ES-I3 (cell line): ENCODE measurements at regions not wholly inside any gene's neighbourhood (a gene's known extent, or its start where the extent isn't known, plus 50 kb on each side); places are given as distances from the start of the nearest gene placed in this dataset.

Experiments
- H3K36me3 ChIP-seq: 2 replicates; pipeline ENCODE4 v1.6.1; 2013; ENCODE audit warnings: mild to moderate bottlenecking, low read length, control low read depth, moderate library complexity; ENCODE audit not compliant: insufficient read depth
- H3K4me1 ChIP-seq: 2 replicates; pipeline ENCODE4 v1.6.1; 2013; ENCODE audit warnings: mild to moderate bottlenecking, control low read depth, low read length; ENCODE audit not compliant: insufficient read depth
- H3K9ac ChIP-seq: 2 replicates; pipeline ENCODE4 v1.6.1; 2013; ENCODE audit warnings: low read depth, mild to moderate bottlenecking, low read length, moderate library complexity
- H3K9me3 ChIP-seq: 2 replicates; pipeline ENCODE4 v1.6.1; 2013; ENCODE audit warnings: mild to moderate bottlenecking, low read length, moderate library complexity; ENCODE audit not compliant: control insufficient read depth, insufficient read depth

- no peaks in the 10 kb centered on the region for H3K36me3 ChIP-seq
- peaks cover 7% of the 10 kb centered on the region for H3K4me1 ChIP-seq
- H3K9ac ChIP-seq = no peak overlapping the region
- H3K9me3 ChIP-seq = no peaks in the 10 kb centered on the region
Measured at GRCh38 chr1:10908266-10908665, 104.2 kb upstream of the TARDBP start.

GRCh38 chr1:10909697-10910680 lies 102.5 kb upstream of the TARDBP start:
- peaks cover 7% of the 10 kb centered on the region; the same call in 1 of the 2 replicates for H3K4me1 ChIP-seq
- H3K9ac ChIP-seq = no peak overlapping the region
- H3K9me3 ChIP-seq = no peaks in the 10 kb centered on the region
- no peaks in the 10 kb centered on the region for H3K36me3 ChIP-seq

GRCh38 chr1:10910681-10911489 lies 101.6 kb upstream of the TARDBP start:
- Histone ChIP-seq H3K9ac (no peak overlapping the region), H3K36me3 (no peaks in the 10 kb centered on the region), H3K9me3 (no peaks in the 10 kb centered on the region), H3K4me1 (0 out of 2 replicates have a peak, but pooled peaks cover 7% of the 10 kb centered on the region)

GRCh38 chr1:10911490-10912166 lies 100.8 kb upstream of the TARDBP start:
- no peaks in the 10 kb centered on the region for H3K36me3 ChIP-seq
- H3K9ac ChIP-seq = no peak overlapping the region
- H3K4me1 ChIP-seq = 0 out of 2 replicates have a peak, but pooled peaks cover 7% of the 10 kb centered on the region

GRCh38 chr1:10912441-10912840 lies 100.0 kb upstream of the TARDBP start:
- H3K36me3 ChIP-seq = no peaks in the 10 kb centered on the region
- no peaks in the 10 kb centered on the region for H3K9me3 ChIP-seq
- H3K9ac ChIP-seq = no peak overlapping the region
- H3K4me1 ChIP-seq = 0 out of 2 replicates have a peak, but pooled peaks cover 7% of the 10 kb centered on the region

More at GRCh38 chr1:10911490-10912166, 100.8 kb upstream of the TARDBP start:
- H3K9me3 ChIP-seq = no peaks in the 10 kb centered on the region

- no peaks in the 10 kb centered on the region for H3K36me3 ChIP-seq
- no peaks in the 10 kb centered on the region for H3K9me3 ChIP-seq
- no peaks in the 10 kb centered on the region for H3K4me1 ChIP-seq
- no peak overlapping the region for H3K9ac ChIP-seq
Measured at GRCh38 chr1:10914056-10914455, 98.4 kb upstream of the TARDBP start.

GRCh38 chr1:10915594-10915993 lies 96.9 kb upstream of the TARDBP start:
- Histone ChIP-seq H3K4me1 (no peaks in the 10 kb centered on the region), H3K9ac (no peak overlapping the region), H3K9me3 (no peaks in the 10 kb centered on the region), H3K36me3 (no peaks in the 10 kb centered on the region)

- H3K36me3 ChIP-seq = no peaks in the 10 kb centered on the region
- no peaks in the 10 kb centered on the region for H3K9me3 ChIP-seq
- no peak overlapping the region for H3K9ac ChIP-seq
- no peaks in the 10 kb centered on the region for H3K4me1 ChIP-seq
Measured at GRCh38 chr1:10916311-10916710, 96.1 kb upstream of the TARDBP start.

GRCh38 chr1:10916991-10917390 lies 95.5 kb upstream of the TARDBP start:
- no peaks in the 10 kb centered on the region for H3K9me3 ChIP-seq
- H3K36me3 ChIP-seq = no peaks in the 10 kb centered on the region
- no peak overlapping the region for H3K9ac ChIP-seq
- H3K4me1 ChIP-seq = no peaks in the 10 kb centered on the region

GRCh38 chr1:10917513-10918454 lies 94.7 kb upstream of the TARDBP start:
- Histone ChIP-seq H3K4me1 (no peaks in the 10 kb centered on the region), H3K9ac (no peak overlapping the region), H3K36me3 (no peaks in the 10 kb centered on the region), H3K9me3 (no peaks in the 10 kb centered on the region)

GRCh38 chr1:10918531-10918930 lies 93.9 kb upstream of the TARDBP start:
- H3K9ac ChIP-seq = no peak overlapping the region
- no peaks in the 10 kb centered on the region for H3K9me3 ChIP-seq
- H3K36me3 ChIP-seq = no peaks in the 10 kb centered on the region
- H3K4me1 ChIP-seq = no peaks in the 10 kb centered on the region

GRCh38 chr1:10920063-10920626 lies 92.3 kb upstream of the TARDBP start:
- Histone ChIP-seq H3K9me3 (no peaks in the 10 kb centered on the region), H3K9ac (no peak overlapping the region), H3K4me1 (no peaks in the 10 kb centered on the region), H3K36me3 (no peaks in the 10 kb centered on the region)
